Sigmoid colon (tissue), 6 donors: ENCODE measurements at regions not wholly inside any gene's neighbourhood (a gene's known extent, or its start where the extent isn't known, plus 50 kb on each side); places are given as distances from the start of the nearest gene placed in this dataset.

Experiments
- DNase-seq: peaks from one replicate; pipeline ENCODE4 v3.0.0-alpha.2; 2019
- H3K27ac ChIP-seq, 4 donors: fragments of 200-600 bp; sonication (generic); one replicate each; pipeline ENCODE4 v1.5.1; 2016 to 2019; ENCODE audit warnings: mild to moderate bottlenecking in 1 of 4
- H3K27me3 ChIP-seq, 3 donors: fragments of 200-600 bp; sonication (generic); one replicate each; pipeline ENCODE4 v1.5.1; 2019; ENCODE audit warnings: mild to moderate bottlenecking in 1 of 3
- H3K36me3 ChIP-seq, 4 donors: fragments of 200-600 bp; sonication (generic); one replicate each; pipeline ENCODE4 v1.5.1; 2016 to 2019
- H3K4me1 ChIP-seq, 4 donors: fragments of 200-600 bp; sonication (generic); one replicate each; pipeline ENCODE4 v1.5.1; 2017 to 2019
- H3K4me3 ChIP-seq, 4 donors: fragments of 200-600 bp; sonication (generic); one replicate each; pipeline ENCODE4 v1.5.1; 2017 to 2019; ENCODE audit warnings: mild to moderate bottlenecking in 2 of 4, moderate library complexity in 1 of 4
- H3K9me3 ChIP-seq, 4 donors: fragments of 200-600 bp in 3 of 4; sonication (generic) in 3 of 4; one replicate each; pipeline versions ENCODE4 v1.5.1 to v1.6.1; 2013 to 2019
- CTCF ChIP-seq, 4 experiments: fragments of 450-650 bp in 3 of 4; fragments of 200-600 bp in 1 of 4; IDR thresholded peaks; one replicate each; pipeline ENCODE4 v1.5.1; 2016 to 2019; ENCODE audit warnings: antibody characterized with exemption in 4 of 4, mild to moderate bottlenecking in 3 of 4, moderate library complexity in 2 of 4
- EP300 ChIP-seq, 4 donors: sonication (generic); formaldehyde crosslinking; IDR thresholded peaks; one replicate each; pipeline ENCODE4 v1.6.1; 2017; ENCODE audit warnings: antibody characterized with exemption in 4 of 4
- POLR2A ChIP-seq, 2 donors: fragments of 450-650 bp; IDR thresholded peaks; one replicate each; pipeline ENCODE4 v1.6.1; 2016; ENCODE audit warnings: antibody characterized with exemption in 2 of 2, mild to moderate bottlenecking in 2 of 2, moderate library complexity in 2 of 2
- POLR2AphosphoS5 ChIP-seq, 4 donors: sonication (generic); formaldehyde crosslinking; IDR thresholded peaks; one replicate each; pipeline ENCODE4 v1.6.1; 2017; ENCODE audit warnings: antibody characterized with exemption in 4 of 4
- WGBS, 2 donors: extraction: QIAGEN DNeasy Blood & Tissue Kit; methylation state at CpG; one replicate each; pipeline ENCODE4 v1.1.7; 2013; 5-methylcytosine and 5-hydroxymethylcytosine counted together
- intact Hi-C: fragments of 100-400 bp; cut with DNase I; formaldehyde crosslinking; loops from one replicate; pipeline ENCODE4 v1.15.1; 2023
- donor health status: healthy with polysubstance abuse.
- donor health status: healthy.

GRCh38 chr3:86221601-86222000 is 769.3 kb downstream of the VGLL3 start:
- intact Hi-C loops = no loop called here
- Histone ChIP-seq H3K4me1 (no peaks in the 10 kb centered on the region), H3K4me3 (no peak overlapping the region), H3K9me3 (peaks cover 0 to 1% (median 0%) of the 10 kb centered on the region in 4 donors), H3K36me3 (no peaks in the 10 kb centered on the region), H3K27me3 (no peaks in the 10 kb centered on the region), H3K27ac (no peak overlapping the region)
- TF ChIP-seq POLR2A (IDR thresholded peaks at IDR 0.05) = no peak
- no peak for TF ChIP-seq POLR2AphosphoS5 (IDR thresholded peaks at IDR 0.05)
- TF ChIP-seq CTCF (IDR thresholded peaks at IDR 0.05) = no peak
- no peak for TF ChIP-seq EP300 (IDR thresholded peaks at IDR 0.05)
- 93 to 94% methylated on average over 3 of the region's 3 CpGs for WGBS, 2 donors
- DNase-seq = no peak

GRCh38 chr3:86208772-86209171 is 782.2 kb downstream of the VGLL3 start:
- intact Hi-C loops = no loop called here
- WGBS, 2 donors = 95 to 96% methylated on average over 1 of the region's 1 CpG
- no peaks in the 10 kb centered on the region for H3K9me3 ChIP-seq
- TF ChIP-seq POLR2AphosphoS5 (IDR thresholded peaks at IDR 0.05) (no peak), POLR2A (IDR thresholded peaks at IDR 0.05) (no peak), CTCF (IDR thresholded peaks at IDR 0.05) (no peak), EP300 (IDR thresholded peaks at IDR 0.05) (no peak)
- peaks cover 0 to 6% (median 0%) of the 10 kb centered on the region in 4 donors for H3K4me1 ChIP-seq
- no peak overlapping the region for H3K27ac ChIP-seq
- H3K27me3 ChIP-seq = no peaks in the 10 kb centered on the region
- H3K4me3 ChIP-seq = no peak overlapping the region
- no peak for DNase-seq
- H3K36me3 ChIP-seq = no peaks in the 10 kb centered on the region

GRCh38 chr3:86182606-86183005 is 808.3 kb downstream of the VGLL3 start:
- TF ChIP-seq EP300 (IDR thresholded peaks at IDR 0.05) = no peak
- TF ChIP-seq POLR2A (IDR thresholded peaks at IDR 0.05) = no peak
- WGBS, 2 donors = 91 to 96% methylated on average over 2 of the region's 2 CpGs
- DNase-seq = no peak
- Histone ChIP-seq H3K9me3 (no peaks in the 10 kb centered on the region), H3K27me3 (no peaks in the 10 kb centered on the region), H3K27ac (no peak overlapping the region), H3K4me3 (no peak overlapping the region), H3K4me1 (no peaks in the 10 kb centered on the region), H3K36me3 (no peaks in the 10 kb centered on the region)
- intact Hi-C loops = no loop called here

GRCh38 chr3:86180696-86181095 is 810.3 kb downstream of the VGLL3 start:
- intact Hi-C loops = no loop called here
- Histone ChIP-seq H3K9me3 (no peaks in the 10 kb centered on the region), H3K27me3 (no peaks in the 10 kb centered on the region), H3K4me1 (peaks cover 0 to 2% (median under 1%) of the 10 kb centered on the region in 4 donors), H3K4me3 (no peak overlapping the region), H3K36me3 (no peaks in the 10 kb centered on the region), H3K27ac (no peak overlapping the region)
- 68 to 79% methylated on average over 2 of the region's 2 CpGs for WGBS, 2 donors
- TF ChIP-seq POLR2AphosphoS5 (IDR thresholded peaks at IDR 0.05) (no peak), EP300 (IDR thresholded peaks at IDR 0.05) (no peak), CTCF (IDR thresholded peaks at IDR 0.05) (peak in 1 of 4 experiments; percentile 13), POLR2A (IDR thresholded peaks at IDR 0.05) (no peak)
- DNase-seq = no peak

GRCh38 chr3:86178095-86178494 is 812.9 kb downstream of the VGLL3 start:
- no peak for DNase-seq
- TF ChIP-seq CTCF (IDR thresholded peaks at IDR 0.05) = no peak
- TF ChIP-seq POLR2AphosphoS5 (IDR thresholded peaks at IDR 0.05) = no peak
- no peak for TF ChIP-seq EP300 (IDR thresholded peaks at IDR 0.05)
- TF ChIP-seq POLR2A (IDR thresholded peaks at IDR 0.05) = no peak
- Histone ChIP-seq H3K36me3 (no peaks in the 10 kb centered on the region), H3K4me3 (no peak overlapping the region), H3K27me3 (no peaks in the 10 kb centered on the region), H3K27ac (no peak overlapping the region), H3K9me3 (no peaks in the 10 kb centered on the region), H3K4me1 (peaks cover 0 to 14% (median 11%) of the 10 kb centered on the region in 4 donors)
- intact Hi-C loops = no loop called here
- WGBS, 2 donors = 91 to 92% methylated on average over 6 of the region's 6 CpGs
